Uterus (tissue), 2 donors: ENCODE measurements at regions not wholly inside any gene's neighbourhood (a gene's known extent, or its start where the extent isn't known, plus 50 kb on each side); places are given as distances from the start of the nearest gene placed in this dataset.

Experiments
- POLR2A ChIP-seq, 2 donors: fragments of 450-650 bp; IDR thresholded peaks; one replicate each; pipeline ENCODE4 v1.6.1; 2016; ENCODE audit warnings: antibody characterized with exemption in 2 of 2, mild to moderate bottlenecking in 1 of 2, moderate library complexity in 1 of 2
- TF ChIP-seq, protein P1 (sequence below), 4 experiments: fragments of 200-600 bp in 2 of 4; fragments of 450-650 bp in 2 of 4; sonication (generic) in 2 of 4; IDR thresholded peaks; one replicate each; pipeline ENCODE4 v1.5.1; 2016 to 2019; ENCODE audit warnings: antibody characterized with exemption in 4 of 4, mild to moderate bottlenecking in 2 of 4, moderate library complexity in 1 of 4

- no peak for TF ChIP-seq POLR2A (IDR thresholded peaks at IDR 0.05)
- TF ChIP-seq, protein P1, sequence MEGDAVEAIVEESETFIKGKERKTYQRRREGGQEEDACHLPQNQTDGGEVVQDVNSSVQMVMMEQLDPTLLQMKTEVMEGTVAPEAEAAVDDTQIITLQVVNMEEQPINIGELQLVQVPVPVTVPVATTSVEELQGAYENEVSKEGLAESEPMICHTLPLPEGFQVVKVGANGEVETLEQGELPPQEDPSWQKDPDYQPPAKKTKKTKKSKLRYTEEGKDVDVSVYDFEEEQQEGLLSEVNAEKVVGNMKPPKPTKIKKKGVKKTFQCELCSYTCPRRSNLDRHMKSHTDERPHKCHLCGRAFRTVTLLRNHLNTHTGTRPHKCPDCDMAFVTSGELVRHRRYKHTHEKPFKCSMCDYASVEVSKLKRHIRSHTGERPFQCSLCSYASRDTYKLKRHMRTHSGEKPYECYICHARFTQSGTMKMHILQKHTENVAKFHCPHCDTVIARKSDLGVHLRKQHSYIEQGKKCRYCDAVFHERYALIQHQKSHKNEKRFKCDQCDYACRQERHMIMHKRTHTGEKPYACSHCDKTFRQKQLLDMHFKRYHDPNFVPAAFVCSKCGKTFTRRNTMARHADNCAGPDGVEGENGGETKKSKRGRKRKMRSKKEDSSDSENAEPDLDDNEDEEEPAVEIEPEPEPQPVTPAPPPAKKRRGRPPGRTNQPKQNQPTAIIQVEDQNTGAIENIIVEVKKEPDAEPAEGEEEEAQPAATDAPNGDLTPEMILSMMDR (IDR thresholded peaks at IDR 0.05) = no peak
These were observed 157.3 kb downstream of the RRAGB start for GRCh38 chrX:55874807-55875206.
